HepG2 (cell line): ENCODE measurements at regions not wholly inside any gene's neighbourhood (a gene's known extent, or its start where the extent isn't known, plus 50 kb on each side); places are given as distances from the start of the nearest gene placed in this dataset.

Experiments
- ATAC-seq: fragments of 200-7000 bp; cut with Tn5 transposase; 3 replicates; pipeline ENCODE4 v1.9.1; 2020; ENCODE audit warnings: mild to moderate bottlenecking, moderate library complexity
- BruUV-seq: library from RNA; stranded (reverse); fragments of 400-500 nt; replicated peaks from 2 replicates; lab custom pipeline; 2021; lab: Mats Ljungman, UMichigan
- CTCF ChIA-PET: fragments of 300-600 bp; formaldehyde crosslinking; extraction: SDS; loops from one replicate; lab custom pipeline; 2021; ENCODE audit warnings: low total read pairs, inconsistent platforms, low intra/inter-chr PET ratio; lab: Yijun Ruan, JAX
- POLR2A ChIA-PET: fragments of 350-600 bp; sonication (Branson Sonifier 250); formaldehyde crosslinking; loops from one replicate; lab custom pipeline; 2020; ENCODE audit warnings: antibody characterized with exemption, inconsistent platforms; lab: Yijun Ruan, JAX
- DNase-seq: peaks from one replicate; pipeline ENCODE4 v3.0.0-alpha.2; 2015; ENCODE audit warnings: low spot score
- FAIRE-seq: peaks from 3 replicates; lab custom pipeline; 2011; peaks lifted over from hg19 to GRCh38; lab: Jason Lieb, UNC
- H2AFZ ChIP-seq: one replicate; pipeline ENCODE4 v1.6.1; 2011; ENCODE audit warnings: low read length, inconsistent platforms
- H3K27ac ChIP-seq: fragments of 300-600 bp; 3 replicates; pipeline ENCODE4 v1.8.0; 2011; ENCODE audit warnings: mixed run types, mild to moderate bottlenecking, mixed read lengths, low read length, inconsistent platforms; ENCODE audit not compliant: insufficient read depth; ENCODE audit errors: extremely low read length
- H3K27me3 ChIP-seq, 2 experiments: fragments of 200-600 bp in 1 of 2; 2 replicates in 1 of 2; 3 replicates in 1 of 2; pipeline versions ENCODE4 v1.6.0 to v1.8.0; 2011; ENCODE audit warnings: low read length in 2 of 2, mild to moderate bottlenecking in 2 of 2, moderate library complexity in 2 of 2, inconsistent platforms in 1 of 2; ENCODE audit not compliant: insufficient read depth in 2 of 2, control insufficient read depth in 1 of 2
- H3K36me3 ChIP-seq, 2 experiments: fragments of 200-600 bp in 1 of 2; replicated peaks in 1 of 2; 2 replicates in 1 of 2; 3 replicates in 1 of 2; pipeline versions ENCODE4 v1.5.1 to v1.8.0; 2011; ENCODE audit warnings: low read length in 2 of 2, inconsistent platforms in 1 of 2; ENCODE audit not compliant: insufficient read depth in 2 of 2, control insufficient read depth in 1 of 2
- H3K4me1 ChIP-seq: 2 replicates; pipeline ENCODE4 v1.5.1; 2012; ENCODE audit warnings: low read length, inconsistent platforms; ENCODE audit not compliant: insufficient read depth
- H3K4me2 ChIP-seq: 2 replicates; pipeline ENCODE4 v1.6.0; 2011; ENCODE audit warnings: low read depth, low read length, inconsistent platforms
- H3K4me3 ChIP-seq, 3 experiments: fragments of 200-600 bp in 1 of 3; sonication (generic), shearing (Covaris generic) in 1 of 3; replicated peaks in 1 of 3; 2 replicates each; pipeline ENCODE4 v1.5.1; 2011 to 2016; ENCODE audit warnings: low read length in 3 of 3, inconsistent platforms in 2 of 3, low read depth in 2 of 3, mild to moderate bottlenecking in 2 of 3, control low read depth in 1 of 3, mixed read lengths in 1 of 3; ENCODE audit not compliant: insufficient read depth in 1 of 3
- H3K79me2 ChIP-seq: one replicate; pipeline ENCODE4 v1.6.1; 2011; ENCODE audit warnings: low read length, inconsistent platforms; ENCODE audit not compliant: insufficient read depth
- H3K9ac ChIP-seq: 2 replicates; pipeline ENCODE4 v1.6.0; 2011; ENCODE audit warnings: mild to moderate bottlenecking, low read depth, low read length, inconsistent platforms; ENCODE audit not compliant: insufficient read depth
- H3K9me3 ChIP-seq: 2 replicates; pipeline ENCODE4 v1.5.1; 2012; ENCODE audit warnings: mild to moderate bottlenecking, low read length
- H4K20me1 ChIP-seq: 2 replicates; pipeline ENCODE4 v1.6.0; 2011; ENCODE audit warnings: inconsistent platforms, mild to moderate bottlenecking, low read length, moderate library complexity; ENCODE audit not compliant: insufficient read depth
- CHD4 ChIP-seq: fragments of 200-600 bp; sonication (generic); IDR thresholded peaks from 2 replicates; pipeline ENCODE4 v1.7.0; 2017; ENCODE audit warnings: mild to moderate bottlenecking, low read length, borderline replicate concordance
- PRPF4 ChIP-seq: fragments of 200-400 bp; formaldehyde crosslinking; IDR thresholded peaks from 2 replicates; pipeline ENCODE4 v1.6.1; 2016; ENCODE audit warnings: low read length, low read depth; ENCODE audit not compliant: poor library complexity, severe bottlenecking
- SYNCRIP ChIP-seq: fragments of 200-400 bp; formaldehyde crosslinking; IDR thresholded peaks from 2 replicates; pipeline ENCODE4 v1.6.1; 2018; ENCODE audit warnings: mild to moderate bottlenecking, low read depth, low read length; ENCODE audit not compliant: insufficient read depth
- TEAD2 ChIP-seq: sonication (generic); formaldehyde crosslinking; IDR thresholded peaks from 2 replicates; pipeline ENCODE4 v1.9.0; 2021; ENCODE audit warnings: missing genetic modification reagents
- ZNF329 ChIP-seq: sonication (generic); formaldehyde crosslinking; IDR thresholded peaks from 2 replicates; pipeline ENCODE4 v1.9.0; 2021; ENCODE audit warnings: low read depth, mild to moderate bottlenecking, missing genetic modification reagents
- ZNF350 ChIP-seq: sonication (generic); formaldehyde crosslinking; IDR thresholded peaks from 2 replicates; pipeline ENCODE4 v1.4.0; 2020; ENCODE audit warnings: mild to moderate bottlenecking, low read depth, missing genetic modification reagents, borderline replicate concordance
- WGBS: methylation state at CpG from one replicate; pipeline ENCODE4 v1.1.6; 2017; ENCODE audit warnings: low lambda C conversion rate; 5-methylcytosine and 5-hydroxymethylcytosine counted together
- in situ Hi-C: cut with HindIII; loops from 2 replicates; pipeline ENCODE4 v1.10.0; 2017; ENCODE audit warnings: low pct_unique_long_range_greater_than_20kb; ENCODE audit not compliant: extremely low pct_ligation_motif_present
- intact Hi-C: fragments of 100-400 bp; cut with micrococcal nuclease; formaldehyde crosslinking; loops from one replicate; pipeline ENCODE4 v1.10.0; 2022; ENCODE audit not compliant: unreplicated experiment
- TF ChIP-seq, protein P1 (sequence below): sonication (generic); formaldehyde crosslinking; IDR thresholded peaks from 2 replicates; pipeline ENCODE4 v1.9.0; 2021; ENCODE audit warnings: missing genetic modification reagents, borderline replicate concordance
- TF ChIP-seq, protein P2 (sequence below): sonication (generic); formaldehyde crosslinking; IDR thresholded peaks from 2 replicates; pipeline ENCODE4 v1.5.0; 2020; ENCODE audit warnings: mild to moderate bottlenecking, low read depth, missing genetic modification reagents, borderline replicate concordance
- TF ChIP-seq, protein P3 (sequence below): sonication (generic); formaldehyde crosslinking; IDR thresholded peaks from 2 replicates; pipeline ENCODE4 v1.5.0; 2020; ENCODE audit warnings: mild to moderate bottlenecking, missing genetic modification reagents, borderline replicate concordance

DNA sequence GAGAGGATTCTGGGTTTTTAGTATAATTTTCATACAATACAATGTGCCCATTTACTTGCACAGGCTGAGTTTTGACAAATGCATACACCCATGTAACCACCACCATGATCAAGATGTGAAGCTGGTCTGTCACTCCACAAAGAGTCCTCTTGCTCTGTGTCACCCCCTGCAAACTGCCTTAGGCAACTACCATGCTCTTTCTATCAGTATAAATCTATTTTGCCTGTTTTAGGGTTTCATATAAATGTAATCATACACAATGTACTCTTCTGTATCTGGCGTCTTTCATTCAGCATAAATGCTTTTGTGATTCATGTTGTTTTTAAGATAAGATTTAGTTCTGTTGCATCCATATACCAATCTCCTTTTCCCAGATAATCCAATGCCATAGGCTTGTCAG lies 181.9 kb upstream of the KCNG1 start:
- no peak overlapping the region for H3K27ac ChIP-seq
- no peaks in the 10 kb centered on the region for H3K79me2 ChIP-seq
- H3K27me3 ChIP-seq = peaks cover 3 to 34% of the 10 kb centered on the region in 2 experiments; a peak in 4 of 5 replicates
- H4K20me1 ChIP-seq = no peaks in the 10 kb centered on the region
- POLR2A ChIA-PET = no interaction called here
- CTCF ChIA-PET = no interaction called here
- ATAC-seq (no peak), DNase-seq (no peak), FAIRE-seq (no peak)
- BruUV-seq = no TSS peak
- no peaks in the 10 kb centered on the region for H3K4me1 ChIP-seq
- intact Hi-C loops (no loop called here), in situ Hi-C loops (no loop called here)
- H3K4me3 ChIP-seq = no peak overlapping the region
- no peak overlapping the region for H3K4me2 ChIP-seq
- WGBS = 2% methylated on average over 1 of the region's 1 CpG
- H2AFZ ChIP-seq = no peak overlapping the region
- no peak overlapping the region for H3K9ac ChIP-seq
- H3K9me3 ChIP-seq = no peaks in the 10 kb centered on the region
- no peaks in the 10 kb centered on the region for H3K36me3 ChIP-seq
- TF ChIP-seq, protein P1, sequence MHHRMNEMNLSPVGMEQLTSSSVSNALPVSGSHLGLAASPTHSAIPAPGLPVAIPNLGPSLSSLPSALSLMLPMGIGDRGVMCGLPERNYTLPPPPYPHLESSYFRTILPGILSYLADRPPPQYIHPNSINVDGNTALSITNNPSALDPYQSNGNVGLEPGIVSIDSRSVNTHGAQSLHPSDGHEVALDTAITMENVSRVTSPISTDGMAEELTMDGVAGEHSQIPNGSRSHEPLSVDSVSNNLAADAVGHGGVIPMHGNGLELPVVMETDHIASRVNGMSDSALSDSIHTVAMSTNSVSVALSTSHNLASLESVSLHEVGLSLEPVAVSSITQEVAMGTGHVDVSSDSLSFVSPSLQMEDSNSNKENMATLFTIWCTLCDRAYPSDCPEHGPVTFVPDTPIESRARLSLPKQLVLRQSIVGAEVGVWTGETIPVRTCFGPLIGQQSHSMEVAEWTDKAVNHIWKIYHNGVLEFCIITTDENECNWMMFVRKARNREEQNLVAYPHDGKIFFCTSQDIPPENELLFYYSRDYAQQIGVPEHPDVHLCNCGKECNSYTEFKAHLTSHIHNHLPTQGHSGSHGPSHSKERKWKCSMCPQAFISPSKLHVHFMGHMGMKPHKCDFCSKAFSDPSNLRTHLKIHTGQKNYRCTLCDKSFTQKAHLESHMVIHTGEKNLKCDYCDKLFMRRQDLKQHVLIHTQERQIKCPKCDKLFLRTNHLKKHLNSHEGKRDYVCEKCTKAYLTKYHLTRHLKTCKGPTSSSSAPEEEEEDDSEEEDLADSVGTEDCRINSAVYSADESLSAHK = no peak
- TF ChIP-seq, protein P2, sequence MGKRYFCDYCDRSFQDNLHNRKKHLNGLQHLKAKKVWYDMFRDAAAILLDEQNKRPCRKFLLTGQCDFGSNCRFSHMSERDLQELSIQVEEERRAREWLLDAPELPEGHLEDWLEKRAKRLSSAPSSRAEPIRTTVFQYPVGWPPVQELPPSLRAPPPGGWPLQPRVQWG = no peak
- TF ChIP-seq ZNF329 (no peak), TEAD2 (CRISPR knock-in tag) (no peak), SYNCRIP (no peak), CHD4 (no peak), PRPF4 (no peak), ZNF350 (CRISPR knock-in tag) (no peak)
- TF ChIP-seq, protein P3, sequence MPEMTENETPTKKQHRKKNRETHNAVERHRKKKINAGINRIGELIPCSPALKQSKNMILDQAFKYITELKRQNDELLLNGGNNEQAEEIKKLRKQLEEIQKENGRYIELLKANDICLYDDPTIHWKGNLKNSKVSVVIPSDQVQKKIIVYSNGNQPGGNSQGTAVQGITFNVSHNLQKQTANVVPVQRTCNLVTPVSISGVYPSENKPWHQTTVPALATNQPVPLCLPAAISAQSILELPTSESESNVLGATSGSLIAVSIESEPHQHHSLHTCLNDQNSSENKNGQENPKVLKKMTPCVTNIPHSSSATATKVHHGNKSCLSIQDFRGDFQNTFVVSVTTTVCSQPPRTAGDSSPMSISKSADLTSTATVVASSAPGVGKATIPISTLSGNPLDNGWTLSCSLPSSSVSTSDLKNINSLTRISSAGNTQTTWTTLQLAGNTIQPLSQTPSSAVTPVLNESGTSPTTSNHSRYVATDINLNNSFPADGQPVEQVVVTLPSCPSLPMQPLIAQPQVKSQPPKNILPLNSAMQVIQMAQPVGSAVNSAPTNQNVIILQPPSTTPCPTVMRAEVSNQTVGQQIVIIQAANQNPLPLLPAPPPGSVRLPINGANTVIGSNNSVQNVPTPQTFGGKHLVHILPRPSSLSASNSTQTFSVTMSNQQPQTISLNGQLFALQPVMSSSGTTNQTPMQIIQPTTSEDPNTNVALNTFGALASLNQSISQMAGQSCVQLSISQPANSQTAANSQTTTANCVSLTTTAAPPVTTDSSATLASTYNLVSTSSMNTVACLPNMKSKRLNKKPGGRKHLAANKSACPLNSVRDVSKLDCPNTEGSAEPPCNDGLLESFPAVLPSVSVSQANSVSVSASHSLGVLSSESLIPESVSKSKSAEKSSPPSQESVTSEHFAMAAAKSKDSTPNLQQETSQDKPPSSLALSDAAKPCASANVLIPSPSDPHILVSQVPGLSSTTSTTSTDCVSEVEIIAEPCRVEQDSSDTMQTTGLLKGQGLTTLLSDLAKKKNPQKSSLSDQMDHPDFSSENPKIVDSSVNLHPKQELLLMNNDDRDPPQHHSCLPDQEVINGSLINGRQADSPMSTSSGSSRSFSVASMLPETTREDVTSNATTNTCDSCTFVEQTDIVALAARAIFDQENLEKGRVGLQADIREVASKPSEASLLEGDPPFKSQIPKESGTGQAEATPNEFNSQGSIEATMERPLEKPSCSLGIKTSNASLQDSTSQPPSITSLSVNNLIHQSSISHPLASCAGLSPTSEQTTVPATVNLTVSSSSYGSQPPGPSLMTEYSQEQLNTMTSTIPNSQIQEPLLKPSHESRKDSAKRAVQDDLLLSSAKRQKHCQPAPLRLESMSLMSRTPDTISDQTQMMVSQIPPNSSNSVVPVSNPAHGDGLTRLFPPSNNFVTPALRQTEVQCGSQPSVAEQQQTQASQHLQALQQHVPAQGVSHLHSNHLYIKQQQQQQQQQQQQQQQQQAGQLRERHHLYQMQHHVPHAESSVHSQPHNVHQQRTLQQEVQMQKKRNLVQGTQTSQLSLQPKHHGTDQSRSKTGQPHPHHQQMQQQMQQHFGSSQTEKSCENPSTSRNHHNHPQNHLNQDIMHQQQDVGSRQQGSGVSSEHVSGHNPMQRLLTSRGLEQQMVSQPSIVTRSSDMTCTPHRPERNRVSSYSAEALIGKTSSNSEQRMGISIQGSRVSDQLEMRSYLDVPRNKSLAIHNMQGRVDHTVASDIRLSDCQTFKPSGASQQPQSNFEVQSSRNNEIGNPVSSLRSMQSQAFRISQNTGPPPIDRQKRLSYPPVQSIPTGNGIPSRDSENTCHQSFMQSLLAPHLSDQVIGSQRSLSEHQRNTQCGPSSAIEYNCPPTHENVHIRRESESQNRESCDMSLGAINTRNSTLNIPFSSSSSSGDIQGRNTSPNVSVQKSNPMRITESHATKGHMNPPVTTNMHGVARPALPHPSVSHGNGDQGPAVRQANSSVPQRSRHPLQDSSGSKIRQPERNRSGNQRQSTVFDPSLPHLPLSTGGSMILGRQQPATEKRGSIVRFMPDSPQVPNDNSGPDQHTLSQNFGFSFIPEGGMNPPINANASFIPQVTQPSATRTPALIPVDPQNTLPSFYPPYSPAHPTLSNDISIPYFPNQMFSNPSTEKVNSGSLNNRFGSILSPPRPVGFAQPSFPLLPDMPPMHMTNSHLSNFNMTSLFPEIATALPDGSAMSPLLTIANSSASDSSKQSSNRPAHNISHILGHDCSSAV (CRISPR knock-in tag) = no peak
